ENCODE measurements at regions not wholly inside any gene's neighbourhood (a gene's known extent, or its start where the extent isn't known, plus 50 kb on each side); places are given as distances from the start of the nearest gene placed in this dataset.
A peak's percentile ranks its signal among the peaks of the same experiment; 100 is the strongest.

DNA sequence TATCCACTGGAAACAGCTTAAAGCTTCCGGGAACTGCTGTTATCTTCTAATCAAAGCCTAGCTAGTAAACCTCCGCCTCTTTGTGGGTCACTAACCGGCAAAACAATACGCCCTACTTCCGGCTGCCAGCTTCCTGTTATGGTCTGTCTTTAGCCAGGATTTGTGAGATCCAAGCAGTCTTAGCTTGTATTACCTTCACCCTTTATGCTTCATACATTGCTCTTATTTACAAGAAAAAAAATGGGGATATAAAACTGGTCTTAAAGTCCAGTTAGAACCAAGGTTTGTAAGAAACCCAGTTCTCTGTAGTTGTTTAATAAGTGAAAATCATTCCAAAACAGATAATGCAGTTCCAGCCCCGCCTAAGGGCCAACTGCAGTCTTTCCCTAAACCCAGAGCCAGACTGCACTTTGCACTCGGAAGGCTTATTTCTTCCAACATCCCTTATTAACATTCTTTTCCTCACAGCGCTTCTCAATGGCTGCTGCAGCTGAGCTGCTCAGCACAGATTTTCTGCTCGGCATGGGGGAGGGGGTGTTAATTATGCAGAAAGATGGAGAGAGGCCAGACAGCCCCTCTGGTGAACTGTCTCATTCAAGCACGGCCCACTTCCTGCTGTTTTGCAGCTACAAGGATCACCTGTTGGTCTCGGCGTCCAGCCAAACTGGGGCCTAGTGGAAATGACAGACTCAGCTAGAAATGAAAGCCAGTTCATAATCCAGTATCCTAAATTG lies 368.4 kb downstream of the KLF12 start:
- TF ChIP-seq MAZ (IDR thresholded peaks at IDR 0.05; ENCODE audit: borderline replicate concordance, low read depth, low read length), result no peak
- TF ChIP-seq CEBPB (IDR thresholded peaks at IDR 0.05; ENCODE audit: low read depth, low read length), result no peak
- no peak for TF ChIP-seq RAD21 (IDR thresholded peaks at IDR 0.05; ENCODE audit: low read length)
- TF ChIP-seq NFE2L2 (IDR thresholded peaks at IDR 0.05; ENCODE audit: low read depth, low read length), result no peak
- 46% methylated on average over 4 of the region's 12 CpGs; no CpG with 5 or more reads in 1 of the 2 experiments for WGBS, 2 experiments (ENCODE audit: extremely low coverage in 2 of 2, insufficient read length in 1 of 2)
- peak overlapping the region; percentile 58 for H3K4me2 ChIP-seq (ENCODE audit: low read depth, low read length)
- H3K4ac ChIP-seq (ENCODE audit: low read depth, low read length), result no peak overlapping the region
- H3K27ac ChIP-seq (ENCODE audit: insufficient read depth, low read length), result no peak overlapping the region
- H3K9ac ChIP-seq (ENCODE audit: low read depth, low read length), result no peak overlapping the region
- H3K4me3 ChIP-seq (ENCODE audit: insufficient read depth, low read depth, low read length), result no peak overlapping the region
- H3K9me1 ChIP-seq (ENCODE audit: insufficient read depth, low read length), result peaks cover 9% of the 10 kb centered on the region
- ChIA-PET POLR2A (ENCODE audit: unreplicated experiment) (no interaction called here), CTCF (interaction anchor here (0.6 kb wide), 1 partner anchor 1454 kb away, joined by 4 read pairs; no protein-coding TSS in a partner anchor)
- no peak overlapping the region for H2BK20ac ChIP-seq (ENCODE audit: low read depth, low read length)
- peak; percentile 68 for ATAC-seq (ENCODE audit: low read depth)
- H3K4me1 ChIP-seq (ENCODE audit: control insufficient read depth, insufficient read depth, low read length), result peaks cover 8% of the 10 kb centered on the region
- peaks cover 5% of the 10 kb centered on the region; the same call in 1 of the 2 replicates for H4K20me1 ChIP-seq (ENCODE audit: insufficient read depth, low read length)
- no peak overlapping the region for H3K18ac ChIP-seq (ENCODE audit: low read depth, low read length)
- peak overlapping the region; percentile 1 for H2AFZ ChIP-seq (replicated peaks; ENCODE audit: low read length, poor library complexity)
- peak; percentile 58 for DNase-seq
- no peak overlapping the region for H3K14ac ChIP-seq (replicated peaks; ENCODE audit: low read depth, low read length)
- no peak overlapping the region for H2BK5ac ChIP-seq (ENCODE audit: low read depth, low read length, poor library complexity, severe bottlenecking)
- no peak overlapping the region for H4K91ac ChIP-seq (ENCODE audit: insufficient read depth, low read depth, low read length)
- H3K56ac ChIP-seq (ENCODE audit: extremely low read depth, insufficient read depth, low read length), result no peak overlapping the region
- no peaks in the 10 kb centered on the region for H3K9me3 ChIP-seq (ENCODE audit: control insufficient read depth, insufficient read depth, low read length)
- BruUV-seq (replicated peaks), result no TSS peak
- dilution Hi-C loops (cut with HindIII; ENCODE audit: low sequenced_read_pairs, unreplicated experiment) (no loop called here), in situ Hi-C loops (cut with MboI; ENCODE audit: low sequenced_read_pairs) (loop anchor here (25.0 kb wide), 1 partner anchor 1446 kb away; no protein-coding TSS in a partner anchor), intact Hi-C loops (cut with micrococcal nuclease) (loop anchor here (5.0 kb wide), 1 partner anchor 166 kb away; no protein-coding TSS in a partner anchor)
- peaks cover 7% of the 10 kb centered on the region; the same call in 1 of the 2 replicates for H3K36me3 ChIP-seq (ENCODE audit: control insufficient read depth, insufficient read depth, low read length)
- no peak overlapping the region for H2BK15ac ChIP-seq (ENCODE audit: low read depth, low read length)
- no peak overlapping the region for H4K8ac ChIP-seq (ENCODE audit: low read depth in 2 of 2, low read length in 2 of 2)
- H3K79me1 ChIP-seq (ENCODE audit: low read depth in 1 of 2, low read length in 2 of 2), result peaks cover 7 to 21% of the 10 kb centered on the region in 2 experiments; a peak in 2 of 4 replicates
- no peak overlapping the region for H2BK120ac ChIP-seq (ENCODE audit: low read depth, low read length)
- no peak overlapping the region for H2AK5ac ChIP-seq (ENCODE audit: low read depth, low read length)
- H3K27me3 ChIP-seq (ENCODE audit: control insufficient read depth, insufficient read depth, low read length), result no peaks in the 10 kb centered on the region
- no peak overlapping the region for H4K5ac ChIP-seq (ENCODE audit: low read depth, low read length)
- H2AK9ac ChIP-seq (replicated peaks; ENCODE audit: low read depth, low read length, poor library complexity), result no peak overlapping the region
- no peak overlapping the region for H3K23ac ChIP-seq (ENCODE audit: low read depth, low read length)
